K562 (cell line): ENCODE measurements at regions not wholly inside any gene's neighbourhood (a gene's known extent, or its start where the extent isn't known, plus 50 kb on each side); places are given as distances from the start of the nearest gene placed in this dataset.
A peak's percentile ranks its signal among the peaks of the same experiment; 100 is the strongest.

Experiments
- ATAC-seq: fragments of 200-7000 bp; cut with Tn5 transposase; 3 replicates; pipeline ENCODE4 v1.9.1; 2020; ENCODE audit warnings: moderate library complexity
- BruUV-seq: library from RNA; stranded (reverse); fragments of 400-500 nt; replicated peaks from 2 replicates; lab custom pipeline; 2021; lab: Mats Ljungman, UMichigan
- CTCF ChIA-PET: fragments of 300-600 bp; formaldehyde crosslinking; extraction: SDS; loops from one replicate; lab custom pipeline; 2021; ENCODE audit warnings: low intra/inter-chr PET ratio; lab: Yijun Ruan, JAX
- POLR2A ChIA-PET: fragments of 300-600, 350-650 bp; sonication (Branson Sonifier 250); formaldehyde crosslinking; extraction: SDS; loops from one replicate; lab custom pipeline; 2021; ENCODE audit warnings: antibody characterized with exemption, inconsistent platforms; lab: Yijun Ruan, JAX
- DNase-seq, 4 experiments: peaks; one replicate each; pipeline versions ENCODE4 v3.0.0 to v3.0.0-alpha.2; 2011 to 2018; ENCODE audit warnings: low spot score in 3 of 4, mixed read lengths in 3 of 4; ENCODE audit errors: extremely low read depth in 1 of 4
- FAIRE-seq: peaks from 2 replicates; lab custom pipeline; 2011; peaks lifted over from hg19 to GRCh38; lab: Jason Lieb, UNC
- H2AFZ ChIP-seq: 2 replicates; pipeline ENCODE4 v1.6.0; 2011; ENCODE audit warnings: low read depth, low read length, control low read depth, inconsistent platforms
- H3K27ac ChIP-seq: fragments of 200-600 bp; 3 replicates; pipeline ENCODE4 v1.8.0; 2011; ENCODE audit warnings: low read depth, mild to moderate bottlenecking, control low read depth, inconsistent platforms, low read length, moderate library complexity, mixed read lengths; ENCODE audit errors: extremely low read depth
- H3K27me3 ChIP-seq, 2 experiments: fragments of 300-600 bp in 1 of 2; 2 replicates in 1 of 2; 3 replicates in 1 of 2; pipeline versions ENCODE4 v1.6.0 to v1.8.0; 2011; ENCODE audit warnings: inconsistent platforms in 2 of 2, low read length in 2 of 2, mild to moderate bottlenecking in 1 of 2, mixed read lengths in 1 of 2, moderate library complexity in 1 of 2; ENCODE audit not compliant: control insufficient read depth in 2 of 2, insufficient read depth in 2 of 2
- H3K36me3 ChIP-seq: fragments of 300-600 bp; 3 replicates; pipeline ENCODE4 v1.8.0; 2011; ENCODE audit warnings: mild to moderate bottlenecking, low read length, inconsistent platforms; ENCODE audit not compliant: control insufficient read depth, insufficient read depth
- H3K4me1 ChIP-seq, 2 experiments: fragments of 200-600 bp in 1 of 2; replicated peaks in 1 of 2; 2 replicates in 1 of 2; 3 replicates in 1 of 2; pipeline versions ENCODE4 v1.5.1 to v1.8.0; 2011; ENCODE audit warnings: inconsistent platforms in 2 of 2, low read length in 2 of 2, mild to moderate bottlenecking in 1 of 2, mixed read lengths in 1 of 2, moderate library complexity in 1 of 2; ENCODE audit not compliant: control insufficient read depth in 2 of 2, insufficient read depth in 2 of 2
- H3K4me2 ChIP-seq: 2 replicates; pipeline ENCODE4 v1.6.1; 2011; ENCODE audit warnings: low read length, control low read depth, inconsistent platforms, mixed read lengths; ENCODE audit not compliant: insufficient read depth
- H3K4me3 ChIP-seq: fragments of 200-600 bp; sonication (generic), shearing (Covaris generic); 2 replicates; pipeline ENCODE4 v1.5.1; 2016; ENCODE audit warnings: control low read depth, inconsistent platforms
- H3K79me2 ChIP-seq: fragments of 200-600 bp; 3 replicates; pipeline ENCODE4 v1.8.0; 2011; ENCODE audit warnings: low read length, inconsistent platforms; ENCODE audit not compliant: control insufficient read depth, insufficient read depth
- H3K9ac ChIP-seq, 2 experiments: 2 replicates each; pipeline versions ENCODE4 v1.6.0 to v1.6.1; 2011; ENCODE audit warnings: low read depth in 2 of 2, low read length in 2 of 2, control low read depth in 1 of 2, inconsistent platforms in 1 of 2, mild to moderate bottlenecking in 1 of 2, mixed read lengths in 1 of 2; ENCODE audit not compliant: insufficient read depth in 1 of 2
- H3K9me1 ChIP-seq: one replicate; pipeline ENCODE4 v1.6.0; 2011; ENCODE audit warnings: inconsistent platforms, mild to moderate bottlenecking, low read length, moderate library complexity; ENCODE audit not compliant: control insufficient read depth, insufficient read depth
- H3K9me3 ChIP-seq: replicated peaks from 2 replicates; pipeline ENCODE4 v1.5.1; 2011; ENCODE audit warnings: low read depth, low read length, inconsistent platforms; ENCODE audit not compliant: control insufficient read depth, insufficient read depth
- H4K20me1 ChIP-seq: replicated peaks from 2 replicates; pipeline ENCODE4 v1.6.1; 2011; ENCODE audit warnings: low read length, inconsistent platforms, mixed read lengths; ENCODE audit not compliant: control insufficient read depth, insufficient read depth
- CREM ChIP-seq: IDR thresholded peaks from 2 replicates; pipeline ENCODE4 v1.6.1; 2014; ENCODE audit warnings: antibody characterized with exemption, low read depth
- RFX5 ChIP-seq: IDR thresholded peaks from 2 replicates; pipeline ENCODE4 v1.6.1; 2011; ENCODE audit warnings: low read depth, mild to moderate bottlenecking, improper control_type of control experiment, low read length
- SIN3A ChIP-seq, 2 experiments: fragments of 150-350 bp in 1 of 2; IDR thresholded peaks; 2 replicates each; pipeline ENCODE4 v1.6.1; 2011 to 2016; ENCODE audit warnings: borderline replicate concordance in 2 of 2, low read depth in 2 of 2, low read length in 2 of 2, mild to moderate bottlenecking in 2 of 2, moderate library complexity in 2 of 2; ENCODE audit not compliant: control insufficient read depth in 1 of 2
- TEAD4 ChIP-seq, 2 experiments: sonication (generic) in 1 of 2; formaldehyde crosslinking in 1 of 2; IDR thresholded peaks; 2 replicates each; pipeline versions ENCODE4 v1.6.1 to v1.8.0; 2012 to 2022; ENCODE audit warnings: borderline replicate concordance in 1 of 2, inconsistent platforms in 1 of 2, low read length in 1 of 2, mild to moderate bottlenecking in 1 of 2, missing genetic modification reagents in 1 of 2
- ZBTB7A ChIP-seq: IDR thresholded peaks from 2 replicates; pipeline ENCODE4 v1.6.1; 2011; ENCODE audit warnings: low read depth, mild to moderate bottlenecking, low read length, moderate library complexity, borderline replicate concordance; ENCODE audit not compliant: control insufficient read depth
- ZC3H8 ChIP-seq: fragments of 450-650 bp; IDR thresholded peaks from 2 replicates; pipeline ENCODE4 v1.6.1; 2017
- ZNF263 ChIP-seq: sonication (generic); formaldehyde crosslinking; IDR thresholded peaks from 2 replicates; pipeline ENCODE4 v1.8.0; 2022; ENCODE audit warnings: mild to moderate bottlenecking, missing genetic modification reagents, borderline replicate concordance
- in situ Hi-C: fragments of 300-500 bp; cut with MboI; formaldehyde crosslinking; loops from 4 replicates; pipeline ENCODE4 v1.15.0; 2018; ENCODE audit warnings: inconsistent platforms, mixed read lengths
- intact Hi-C: fragments of 100-400 bp; cut with micrococcal nuclease; formaldehyde crosslinking; loops from 2 replicates; pipeline ENCODE4 v1.14.2; 2022
- TF ChIP-seq, protein P1 (sequence below), 2 experiments: IDR thresholded peaks in 1 of 2; conservative IDR thresholded peaks in 1 of 2; 2 replicates each; pipeline ENCODE4 v1.6.1; 2016; ENCODE audit warnings: low read depth in 2 of 2, mild to moderate bottlenecking in 1 of 2, missing compliant biosample characterization in 1 of 2, missing genetic modification characterization in 1 of 2, moderate library complexity in 1 of 2
- TF ChIP-seq, protein P2 (sequence below): fragments of 250-450 bp; sonication (Bioruptor Pico); IDR thresholded peaks from 2 replicates; pipeline ENCODE4 v1.8.0; 2022; ENCODE audit warnings: inconsistent platforms, mild to moderate bottlenecking, moderate library complexity, borderline replicate concordance
- TF ChIP-seq, protein P3 (sequence below), 3 experiments: fragments of 200-800 bp in 1 of 3; sonication (Bioruptor generic) in 1 of 3; sonication (generic) in 1 of 3; formaldehyde crosslinking in 1 of 3; IDR thresholded peaks; 2 replicates each; pipeline versions ENCODE4 v1.6.1 to v1.8.0; 2016 to 2022; ENCODE audit warnings: mild to moderate bottlenecking in 2 of 3, missing compliant biosample characterization in 2 of 3, missing genetic modification characterization in 2 of 3, missing genetic modification reagents in 1 of 3
- TF ChIP-seq, protein P4 (sequence below): sonication (generic); formaldehyde crosslinking; IDR thresholded peaks from 2 replicates; pipeline ENCODE4 v1.9.0; 2022; ENCODE audit warnings: mild to moderate bottlenecking, missing genetic modification reagents

DNA sequence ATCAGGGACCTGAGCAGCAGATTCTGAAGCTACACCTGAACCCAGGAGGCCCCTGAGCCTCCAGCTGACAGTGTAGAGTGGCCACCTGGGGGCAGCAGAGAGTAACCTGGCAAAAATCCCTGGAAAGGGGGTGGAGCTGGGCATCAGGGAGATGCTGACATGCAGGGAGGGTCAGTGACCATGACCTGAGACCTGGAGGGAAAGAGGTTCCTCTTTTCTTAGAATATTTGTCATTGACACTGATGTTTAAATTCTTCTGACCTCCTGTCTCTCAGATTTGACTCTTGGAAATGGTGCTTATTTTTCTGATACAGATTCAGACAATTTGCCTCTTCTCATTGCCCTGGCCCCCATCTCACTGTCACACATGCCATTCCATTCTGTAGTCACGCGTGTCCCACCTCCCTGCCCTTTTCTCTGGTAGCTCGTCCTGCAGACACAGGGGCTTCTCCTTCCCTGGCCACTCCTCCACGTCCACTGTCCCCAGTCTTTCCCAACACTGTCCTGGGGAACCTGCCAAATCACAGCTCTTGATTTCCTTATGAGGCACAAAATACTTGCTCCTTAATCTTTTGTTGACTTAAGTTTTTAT, 117.2 kb upstream of the IGLL5 start (continued):
- TF ChIP-seq, protein P1, sequence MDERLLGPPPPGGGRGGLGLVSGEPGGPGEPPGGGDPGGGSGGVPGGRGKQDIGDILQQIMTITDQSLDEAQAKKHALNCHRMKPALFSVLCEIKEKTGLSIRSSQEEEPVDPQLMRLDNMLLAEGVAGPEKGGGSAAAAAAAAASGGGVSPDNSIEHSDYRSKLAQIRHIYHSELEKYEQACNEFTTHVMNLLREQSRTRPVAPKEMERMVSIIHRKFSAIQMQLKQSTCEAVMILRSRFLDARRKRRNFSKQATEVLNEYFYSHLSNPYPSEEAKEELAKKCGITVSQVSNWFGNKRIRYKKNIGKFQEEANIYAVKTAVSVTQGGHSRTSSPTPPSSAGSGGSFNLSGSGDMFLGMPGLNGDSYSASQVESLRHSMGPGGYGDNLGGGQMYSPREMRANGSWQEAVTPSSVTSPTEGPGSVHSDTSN (CRISPR knock-in tag; IDR thresholded peaks at IDR 0.05; ENCODE audit: low read depth): 0 out of 2 replicates have a peak, but pooled peaks have one; percentile 6
- TF ChIP-seq, protein P1 (tag; conservative IDR thresholded peaks at IDR 0.05; ENCODE audit: low read depth): no peak
- 0 out of 2 replicates have a peak, but pooled peaks have one; percentile 38 for TF ChIP-seq RFX5
- TF ChIP-seq, protein P2, sequence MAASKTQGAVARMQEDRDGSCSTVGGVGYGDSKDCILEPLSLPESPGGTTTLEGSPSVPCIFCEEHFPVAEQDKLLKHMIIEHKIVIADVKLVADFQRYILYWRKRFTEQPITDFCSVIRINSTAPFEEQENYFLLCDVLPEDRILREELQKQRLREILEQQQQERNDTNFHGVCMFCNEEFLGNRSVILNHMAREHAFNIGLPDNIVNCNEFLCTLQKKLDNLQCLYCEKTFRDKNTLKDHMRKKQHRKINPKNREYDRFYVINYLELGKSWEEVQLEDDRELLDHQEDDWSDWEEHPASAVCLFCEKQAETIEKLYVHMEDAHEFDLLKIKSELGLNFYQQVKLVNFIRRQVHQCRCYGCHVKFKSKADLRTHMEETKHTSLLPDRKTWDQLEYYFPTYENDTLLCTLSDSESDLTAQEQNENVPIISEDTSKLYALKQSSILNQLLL (CRISPR knock-in tag): no peak

DNA sequence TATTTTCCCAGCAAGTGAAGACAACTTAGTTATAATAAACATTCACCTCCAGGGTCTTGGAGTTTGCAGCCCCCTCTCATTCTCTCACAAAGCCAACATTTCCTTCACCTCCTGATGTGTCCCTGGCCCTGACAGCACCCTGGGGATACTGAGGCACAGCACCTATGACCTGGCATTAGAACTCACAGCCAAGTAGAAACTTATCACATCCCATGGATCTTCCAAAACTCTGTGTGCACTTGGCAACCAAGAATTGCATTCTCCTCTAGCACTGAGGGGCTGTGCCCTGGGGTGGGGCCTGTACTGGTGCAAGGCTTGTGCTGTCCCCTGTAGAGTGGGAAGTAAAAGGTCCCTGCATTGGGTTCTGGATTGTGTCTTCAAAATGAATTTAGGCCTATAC, 116.7 kb upstream of the IGLL5 start:
- Histone ChIP-seq H4K20me1 (peaks cover 48% of the 10 kb centered on the region), H3K79me2 (no peaks in the 10 kb centered on the region), H3K9me1 (peaks cover 3% of the 10 kb centered on the region), H3K4me2 (no peak overlapping the region), H3K4me1 (no peaks in the 10 kb centered on the region), H2AFZ (no peak overlapping the region), H3K4me3 (no peak overlapping the region), H3K27ac (no peak overlapping the region), H3K27me3 (peaks cover 0 to 32% of the 10 kb centered on the region in 2 experiments; a peak in 2 of 5 replicates), H3K9me3 (no peaks in the 10 kb centered on the region), H3K36me3 (no peaks in the 10 kb centered on the region), H3K9ac (no peak overlapping the region)
- ChIA-PET POLR2A (interaction anchor here (0.6 to 3.3 kb wide), 26 partner anchors 9 to 375 kb away, joined by 3 to 15 read pairs (median 5); no protein-coding TSS in a partner anchor), CTCF (interaction anchor here (0.8 to 2.4 kb wide), 13 partner anchors 8 to 511 kb away, joined by 3 to 17 read pairs (median 5); no protein-coding TSS in a partner anchor)
- DNase-seq (no peak), FAIRE-seq (no peak), ATAC-seq (no peak)
- peak; percentile 41; the same call in 1 of the 2 replicates for TF ChIP-seq ZNF263 (CRISPR knock-in tag)
- no peak for TF ChIP-seq CREM
- TF ChIP-seq, protein P3, sequence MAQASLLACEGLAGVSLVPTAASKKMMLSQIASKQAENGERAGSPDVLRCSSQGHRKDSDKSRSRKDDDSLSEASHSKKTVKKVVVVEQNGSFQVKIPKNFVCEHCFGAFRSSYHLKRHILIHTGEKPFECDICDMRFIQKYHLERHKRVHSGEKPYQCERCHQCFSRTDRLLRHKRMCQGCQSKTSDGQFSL (CRISPR knock-in tag; IDR thresholded peaks at IDR 0.05): 0 out of 2 replicates have a peak, but pooled peaks have one; percentile 25
- TF ChIP-seq, protein P3 (tag; IDR thresholded peaks at IDR 0.05): no peak
- TF ChIP-seq TEAD4 (IDR thresholded peaks at IDR 0.05; ENCODE audit: low read length): no peak
- TF ChIP-seq TEAD4 (CRISPR knock-in tag; IDR thresholded peaks at IDR 0.05; ENCODE audit: borderline replicate concordance): peak; percentile 89; the same call in 1 of the 2 replicates
- TF ChIP-seq, protein P4, sequence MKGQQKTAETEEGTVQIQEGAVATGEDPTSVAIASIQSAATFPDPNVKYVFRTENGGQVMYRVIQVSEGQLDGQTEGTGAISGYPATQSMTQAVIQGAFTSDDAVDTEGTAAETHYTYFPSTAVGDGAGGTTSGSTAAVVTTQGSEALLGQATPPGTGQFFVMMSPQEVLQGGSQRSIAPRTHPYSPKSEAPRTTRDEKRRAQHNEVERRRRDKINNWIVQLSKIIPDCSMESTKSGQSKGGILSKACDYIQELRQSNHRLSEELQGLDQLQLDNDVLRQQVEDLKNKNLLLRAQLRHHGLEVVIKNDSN (CRISPR knock-in tag): 0 out of 2 replicates have a peak, but pooled peaks have one; percentile 27
- 0 out of 2 replicates have a peak, but pooled peaks have one; percentile 7 for TF ChIP-seq ZBTB7A
- TF ChIP-seq ZC3H8: no peak
- 0 out of 4 replicates have a peak, but pooled peaks of 1 of the 2 experiments have one; percentile 24 for TF ChIP-seq SIN3A (IDR thresholded peaks at IDR 0.05; ENCODE audit: borderline replicate concordance in 2 of 2, control insufficient read depth in 1 of 2, low read depth in 2 of 2, low read length in 2 of 2)
- in situ Hi-C loops: no loop called here
- BruUV-seq: no TSS peak
- intact Hi-C loops: loop anchor here (1.0 to 5.0 kb wide), 5 partner anchors 18 to 185 kb away; no protein-coding TSS in a partner anchor
